Liver (tissue), 3 donors: ENCODE measurements at regions not wholly inside any gene's neighbourhood (a gene's known extent, or its start where the extent isn't known, plus 50 kb on each side); places are given as distances from the start of the nearest gene placed in this dataset.

Experiments
- JUND ChIP-seq, 2 donors: IDR thresholded peaks; 2 replicates each; pipeline ENCODE4 v1.6.1; 2016; ENCODE audit warnings: antibody characterized with exemption in 2 of 2
- RAD21 ChIP-seq, 2 donors: IDR thresholded peaks; 2 replicates each; pipeline ENCODE4 v1.6.1; 2016; ENCODE audit warnings: antibody characterized with exemption in 2 of 2, mild to moderate bottlenecking in 2 of 2
- TF ChIP-seq, protein P1 (sequence below): IDR thresholded peaks from 2 replicates; pipeline ENCODE4 v1.6.1; 2016; ENCODE audit warnings: antibody characterized with exemption
- TF ChIP-seq, protein P2 (sequence below): fragments of 150-350 bp; IDR thresholded peaks from 2 replicates; pipeline ENCODE4 v1.5.1; 2017; ENCODE audit warnings: improper control_type of control experiment, low read depth, low read length; ENCODE audit not compliant: missing input control
- donor health status: healthy.
- donor health status: healthy.

DNA sequence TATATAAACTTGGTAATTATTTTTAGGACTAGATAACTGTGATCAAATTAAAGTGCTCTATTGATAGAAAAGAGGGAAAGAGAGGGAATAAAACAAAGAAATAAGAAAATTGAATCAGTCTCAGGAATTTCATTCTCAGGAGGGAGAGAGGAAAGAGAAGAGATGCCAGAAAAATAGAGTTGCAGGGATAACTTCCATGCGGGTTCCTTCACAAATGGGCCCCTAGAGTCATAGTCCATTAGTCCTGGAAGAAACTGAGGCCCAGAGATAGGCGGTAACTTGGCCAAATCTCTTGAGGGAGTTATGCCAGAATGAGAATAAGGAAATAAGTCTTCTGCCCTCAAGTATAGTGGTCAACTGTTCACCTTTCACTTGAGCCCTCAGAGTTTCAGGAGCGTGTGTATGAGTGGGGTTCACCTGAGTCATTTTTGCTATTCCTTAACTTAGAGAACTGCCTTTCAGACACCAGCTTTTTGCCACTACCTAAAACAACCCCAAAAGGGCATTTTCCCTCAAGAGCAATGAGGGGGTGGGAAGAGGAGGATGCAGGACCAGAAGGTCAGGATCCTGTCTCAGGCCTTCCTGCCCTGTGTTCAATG lies 192.6 kb downstream of the MEX3B start:
- TF ChIP-seq, protein P1, sequence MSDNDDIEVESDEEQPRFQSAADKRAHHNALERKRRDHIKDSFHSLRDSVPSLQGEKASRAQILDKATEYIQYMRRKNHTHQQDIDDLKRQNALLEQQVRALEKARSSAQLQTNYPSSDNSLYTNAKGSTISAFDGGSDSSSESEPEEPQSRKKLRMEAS, result no peak
- TF ChIP-seq RAD21 (IDR thresholded peaks at IDR 0.05) (no peak), JUND (IDR thresholded peaks at IDR 0.05) (no peak)
- TF ChIP-seq, protein P2, sequence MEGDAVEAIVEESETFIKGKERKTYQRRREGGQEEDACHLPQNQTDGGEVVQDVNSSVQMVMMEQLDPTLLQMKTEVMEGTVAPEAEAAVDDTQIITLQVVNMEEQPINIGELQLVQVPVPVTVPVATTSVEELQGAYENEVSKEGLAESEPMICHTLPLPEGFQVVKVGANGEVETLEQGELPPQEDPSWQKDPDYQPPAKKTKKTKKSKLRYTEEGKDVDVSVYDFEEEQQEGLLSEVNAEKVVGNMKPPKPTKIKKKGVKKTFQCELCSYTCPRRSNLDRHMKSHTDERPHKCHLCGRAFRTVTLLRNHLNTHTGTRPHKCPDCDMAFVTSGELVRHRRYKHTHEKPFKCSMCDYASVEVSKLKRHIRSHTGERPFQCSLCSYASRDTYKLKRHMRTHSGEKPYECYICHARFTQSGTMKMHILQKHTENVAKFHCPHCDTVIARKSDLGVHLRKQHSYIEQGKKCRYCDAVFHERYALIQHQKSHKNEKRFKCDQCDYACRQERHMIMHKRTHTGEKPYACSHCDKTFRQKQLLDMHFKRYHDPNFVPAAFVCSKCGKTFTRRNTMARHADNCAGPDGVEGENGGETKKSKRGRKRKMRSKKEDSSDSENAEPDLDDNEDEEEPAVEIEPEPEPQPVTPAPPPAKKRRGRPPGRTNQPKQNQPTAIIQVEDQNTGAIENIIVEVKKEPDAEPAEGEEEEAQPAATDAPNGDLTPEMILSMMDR, result no peak
